Esophagus squamous epithelium (tissue), 4 donors: ENCODE measurements at regions not wholly inside any gene's neighbourhood (a gene's known extent, or its start where the extent isn't known, plus 50 kb on each side); places are given as distances from the start of the nearest gene placed in this dataset.

Source experiments
- POLR2A ChIP-seq, 4 donors: fragments of 450-650 bp; IDR thresholded peaks; one replicate each; pipeline ENCODE4 v1.6.1; 2017; ENCODE audit warnings: antibody characterized with exemption in 4 of 4, mild to moderate bottlenecking in 4 of 4, moderate library complexity in 3 of 4
- TF ChIP-seq, protein P1 (sequence below), 6 experiments: fragments of 450-650 bp in 4 of 6; fragments of 200-600 bp in 2 of 6; sonication (generic) in 2 of 6; IDR thresholded peaks; one replicate each; pipeline ENCODE4 v1.5.1; 2016 to 2019; ENCODE audit warnings: antibody characterized with exemption in 6 of 6, mild to moderate bottlenecking in 4 of 6, moderate library complexity in 4 of 6

- TF ChIP-seq, protein P1, sequence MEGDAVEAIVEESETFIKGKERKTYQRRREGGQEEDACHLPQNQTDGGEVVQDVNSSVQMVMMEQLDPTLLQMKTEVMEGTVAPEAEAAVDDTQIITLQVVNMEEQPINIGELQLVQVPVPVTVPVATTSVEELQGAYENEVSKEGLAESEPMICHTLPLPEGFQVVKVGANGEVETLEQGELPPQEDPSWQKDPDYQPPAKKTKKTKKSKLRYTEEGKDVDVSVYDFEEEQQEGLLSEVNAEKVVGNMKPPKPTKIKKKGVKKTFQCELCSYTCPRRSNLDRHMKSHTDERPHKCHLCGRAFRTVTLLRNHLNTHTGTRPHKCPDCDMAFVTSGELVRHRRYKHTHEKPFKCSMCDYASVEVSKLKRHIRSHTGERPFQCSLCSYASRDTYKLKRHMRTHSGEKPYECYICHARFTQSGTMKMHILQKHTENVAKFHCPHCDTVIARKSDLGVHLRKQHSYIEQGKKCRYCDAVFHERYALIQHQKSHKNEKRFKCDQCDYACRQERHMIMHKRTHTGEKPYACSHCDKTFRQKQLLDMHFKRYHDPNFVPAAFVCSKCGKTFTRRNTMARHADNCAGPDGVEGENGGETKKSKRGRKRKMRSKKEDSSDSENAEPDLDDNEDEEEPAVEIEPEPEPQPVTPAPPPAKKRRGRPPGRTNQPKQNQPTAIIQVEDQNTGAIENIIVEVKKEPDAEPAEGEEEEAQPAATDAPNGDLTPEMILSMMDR (IDR thresholded peaks at IDR 0.05) = no peak
- no peak for TF ChIP-seq POLR2A (IDR thresholded peaks at IDR 0.05)
These were observed 115.8 kb downstream of the SLC25A47 start for GRCh38 chr14:100438678-100439592.
